Brain microvascular endothelial cell (primary cell): ENCODE measurements at regions not wholly inside any gene's neighbourhood (a gene's known extent, or its start where the extent isn't known, plus 50 kb on each side); places are given as distances from the start of the nearest gene placed in this dataset.

ENCODE experiments used
- DNase-seq: peaks from one replicate; pipeline ENCODE4 v3.0.0-alpha.2; 2020
- H3K27ac ChIP-seq: fragments of 250-450 bp; sonication (Bioruptor Pico); 2 replicates; pipeline ENCODE4 v1.5.1; 2020; ENCODE audit warnings: mild to moderate bottlenecking, moderate library complexity
- H3K27me3 ChIP-seq: fragments of 250-450 bp; sonication (Bioruptor Pico); replicated peaks from 2 replicates; pipeline ENCODE4 v1.5.1; 2020; ENCODE audit warnings: mild to moderate bottlenecking
- H3K36me3 ChIP-seq: fragments of 250-450 bp; sonication (Bioruptor Pico); replicated peaks from 2 replicates; pipeline ENCODE4 v1.5.1; 2020; ENCODE audit warnings: mild to moderate bottlenecking
- H3K4me3 ChIP-seq: 2 replicates; pipeline ENCODE4 v1.5.1; 2011; ENCODE audit warnings: low read depth, mild to moderate bottlenecking, control low read depth, low read length, moderate library complexity
- CTCF ChIP-seq: IDR thresholded peaks from 2 replicates; pipeline ENCODE4 v1.5.1; 2011; ENCODE audit warnings: low read depth, mild to moderate bottlenecking, moderate library complexity, low read length, control low read depth, inconsistent platforms; ENCODE audit errors: missing control alignments
- in situ Hi-C: cut with HindIII; loops from 2 replicates; pipeline ENCODE4 v1.10.0; 2017; ENCODE audit warnings: low sequenced_read_pairs, low pct_ligation_motif_present

GRCh38 chr13:77838271-77838670 is 80.4 kb downstream of the EDNRB start:
- TF ChIP-seq CTCF: no peak
- H3K36me3 ChIP-seq: no peaks in the 10 kb centered on the region
- no peak overlapping the region for H3K27ac ChIP-seq
- H3K4me3 ChIP-seq: no peak overlapping the region
- DNase-seq: no peak
- H3K27me3 ChIP-seq: no peaks in the 10 kb centered on the region
- in situ Hi-C loops: no loop called here

GRCh38 chr13:77836423-77836822 is 82.2 kb downstream of the EDNRB start:
- no peak for TF ChIP-seq CTCF

GRCh38 chr13:77833331-77833863 is 85.2 kb downstream of the EDNRB start:
- Histone ChIP-seq H3K27me3 (no peaks in the 10 kb centered on the region), H3K27ac (no peak overlapping the region), H3K4me3 (no peak overlapping the region), H3K36me3 (no peaks in the 10 kb centered on the region)
- no peak for TF ChIP-seq CTCF
- no peak for DNase-seq
- in situ Hi-C loops: no loop called here

More at GRCh38 chr13:77836423-77836822, 82.2 kb downstream of the EDNRB start:
- Histone ChIP-seq H3K36me3 (no peaks in the 10 kb centered on the region), H3K27ac (no peak overlapping the region), H3K4me3 (no peak overlapping the region), H3K27me3 (no peaks in the 10 kb centered on the region)
- in situ Hi-C loops: no loop called here
- no peak for DNase-seq

GRCh38 chr13:77832339-77833100 is 86.1 kb downstream of the EDNRB start:
- no peak for DNase-seq
- no peak overlapping the region for H3K4me3 ChIP-seq

GRCh38 chr13:77831866-77832265 is 86.8 kb downstream of the EDNRB start:
- Histone ChIP-seq H3K27ac (no peak overlapping the region), H3K4me3 (no peak overlapping the region), H3K27me3 (no peaks in the 10 kb centered on the region), H3K36me3 (no peaks in the 10 kb centered on the region)
- no peak for TF ChIP-seq CTCF
- in situ Hi-C loops: no loop called here
- DNase-seq: no peak

More at GRCh38 chr13:77832339-77833100, 86.1 kb downstream of the EDNRB start:
- H3K36me3 ChIP-seq: no peaks in the 10 kb centered on the region
- no peak overlapping the region for H3K27ac ChIP-seq
- in situ Hi-C loops: no loop called here
- TF ChIP-seq CTCF: no peak
- no peaks in the 10 kb centered on the region for H3K27me3 ChIP-seq
